Liver (tissue), 8 donors: ENCODE measurements at regions not wholly inside any gene's neighbourhood (a gene's known extent, or its start where the extent isn't known, plus 50 kb on each side); places are given as distances from the start of the nearest gene placed in this dataset.

Experiments
- DNase-seq: peaks from one replicate; pipeline ENCODE4 v3.0.0-alpha.2; 2017; ENCODE audit warnings: low spot score
- H3K27ac ChIP-seq, 2 donors: one replicate each; pipeline ENCODE4 v1.7.0; 2013; ENCODE audit warnings: inconsistent platforms in 2 of 2, low read length in 2 of 2, control low read depth in 1 of 2, low read depth in 1 of 2, mild to moderate bottlenecking in 1 of 2
- H3K27me3 ChIP-seq, 4 donors: one replicate each; pipeline versions ENCODE4 v1.6.1 to v1.7.0; 2013; ENCODE audit warnings: low read length in 3 of 4, inconsistent platforms in 1 of 4, mild to moderate bottlenecking in 1 of 4, moderate library complexity in 1 of 4; ENCODE audit not compliant: control insufficient read depth in 4 of 4, insufficient read depth in 4 of 4
- H3K36me3 ChIP-seq, 4 donors: one replicate each; pipeline versions ENCODE4 v1.6.1 to v1.7.0; 2013; ENCODE audit warnings: low read length in 3 of 4, mild to moderate bottlenecking in 3 of 4, low read depth in 1 of 4, moderate library complexity in 1 of 4; ENCODE audit not compliant: control insufficient read depth in 4 of 4, insufficient read depth in 3 of 4
- H3K4me1 ChIP-seq, 4 donors: one replicate each; pipeline versions ENCODE4 v1.6.1 to v1.7.0; 2013; ENCODE audit warnings: low read length in 3 of 4, mild to moderate bottlenecking in 3 of 4, moderate library complexity in 1 of 4; ENCODE audit not compliant: control insufficient read depth in 4 of 4, insufficient read depth in 4 of 4
- H3K4me3 ChIP-seq, 3 donors: one replicate each; pipeline versions ENCODE4 v1.6.1 to v1.7.0; 2013; ENCODE audit warnings: low read length in 3 of 3, control low read depth in 1 of 3, low read depth in 1 of 3, mild to moderate bottlenecking in 1 of 3
- H3K9ac ChIP-seq, 2 donors: one replicate each; pipeline ENCODE4 v1.7.0; 2013; ENCODE audit warnings: low read length in 2 of 2, mild to moderate bottlenecking in 2 of 2, moderate library complexity in 2 of 2, control low read depth in 1 of 2, low read depth in 1 of 2
- H3K9me3 ChIP-seq, 4 donors: one replicate each; pipeline versions ENCODE4 v1.6.1 to v1.7.0; 2013; ENCODE audit warnings: low read length in 3 of 4; ENCODE audit not compliant: control insufficient read depth in 4 of 4
- ATF3 ChIP-seq: IDR thresholded peaks from 2 replicates; pipeline ENCODE4 v1.6.1; 2016; ENCODE audit warnings: antibody characterized with exemption
- CTCF ChIP-seq: fragments of 150-350 bp; IDR thresholded peaks from 2 replicates; pipeline ENCODE4 v1.5.1; 2017; ENCODE audit warnings: improper control_type of control experiment, low read depth, low read length; ENCODE audit not compliant: missing input control
- EGR1 ChIP-seq, 2 donors: IDR thresholded peaks; 2 replicates each; pipeline ENCODE4 v1.6.1; 2016 to 2018; ENCODE audit warnings: antibody characterized with exemption in 2 of 2, low read depth in 2 of 2
- FOXA1 ChIP-seq: IDR thresholded peaks from 2 replicates; pipeline ENCODE4 v1.6.1; 2016; ENCODE audit warnings: antibody characterized with exemption
- FOXA2 ChIP-seq: IDR thresholded peaks from 2 replicates; pipeline ENCODE4 v1.6.1; 2016; ENCODE audit warnings: antibody characterized with exemption
- GABPA ChIP-seq, 2 donors: IDR thresholded peaks in 1 of 2; conservative IDR thresholded peaks in 1 of 2; 2 replicates each; pipeline ENCODE4 v1.6.1; 2016; ENCODE audit warnings: antibody characterized with exemption in 2 of 2, mild to moderate bottlenecking in 1 of 2, moderate library complexity in 1 of 2
- HNF4A ChIP-seq, 2 donors: conservative IDR thresholded peaks; 2 replicates each; pipeline ENCODE4 v1.6.1; 2016; ENCODE audit warnings: antibody characterized with exemption in 2 of 2, mild to moderate bottlenecking in 2 of 2
- HNF4G ChIP-seq: IDR thresholded peaks from 2 replicates; pipeline ENCODE4 v1.6.1; 2016; ENCODE audit warnings: antibody characterized with exemption
- JUND ChIP-seq, 2 donors: IDR thresholded peaks; 2 replicates each; pipeline ENCODE4 v1.6.1; 2016; ENCODE audit warnings: antibody characterized with exemption in 2 of 2
- MAX ChIP-seq: IDR thresholded peaks from 2 replicates; pipeline ENCODE4 v1.6.1; 2016; ENCODE audit warnings: antibody characterized with exemption
- NR2F2 ChIP-seq: IDR thresholded peaks from 2 replicates; pipeline ENCODE4 v1.6.1; 2016; ENCODE audit warnings: antibody characterized with exemption
- RAD21 ChIP-seq, 2 donors: IDR thresholded peaks; 2 replicates each; pipeline ENCODE4 v1.6.1; 2016; ENCODE audit warnings: antibody characterized with exemption in 2 of 2, mild to moderate bottlenecking in 2 of 2
- REST ChIP-seq: IDR thresholded peaks from 2 replicates; pipeline ENCODE4 v1.6.1; 2016; ENCODE audit warnings: antibody characterized with exemption, mild to moderate bottlenecking
- RXRA ChIP-seq, 2 donors: IDR thresholded peaks; 2 replicates each; pipeline ENCODE4 v1.6.1; 2017 to 2018; ENCODE audit warnings: antibody characterized with exemption in 2 of 2, mild to moderate bottlenecking in 1 of 2
- SP1 ChIP-seq: IDR thresholded peaks from 2 replicates; pipeline ENCODE4 v1.6.1; 2018; ENCODE audit warnings: antibody characterized with exemption, mild to moderate bottlenecking
- TAF1 ChIP-seq: conservative IDR thresholded peaks from 2 replicates; pipeline ENCODE4 v1.6.1; 2016; ENCODE audit warnings: antibody characterized with exemption, mild to moderate bottlenecking
- YY1 ChIP-seq: IDR thresholded peaks from 2 replicates; pipeline ENCODE4 v1.6.1; 2016; ENCODE audit warnings: antibody characterized with exemption, mild to moderate bottlenecking
- ZBTB33 ChIP-seq: IDR thresholded peaks from 2 replicates; pipeline ENCODE4 v1.6.1; 2016; ENCODE audit warnings: antibody characterized with exemption
- WGBS: extraction: QIAGEN DNeasy Blood & Tissue Kit; methylation state at CpG from one replicate; pipeline ENCODE4 v1.1.7; 2013; 5-methylcytosine and 5-hydroxymethylcytosine counted together
- donor health status: healthy.
- donor health status: healthy.
- donor health status: healthy.
- donor health status: healthy.
- donor health status: healthy.

- WGBS = 80% methylated on average over 1 of the region's 1 CpG
- no peaks in the 10 kb centered on the region for H3K9me3 ChIP-seq
- H3K9ac ChIP-seq = no peak overlapping the region
- no peak overlapping the region for H3K27ac ChIP-seq
- no peak for DNase-seq
- no peak overlapping the region for H3K4me3 ChIP-seq
- no peaks in the 10 kb centered on the region for H3K27me3 ChIP-seq
- TF ChIP-seq FOXA1 = no peak
- TF ChIP-seq MAX = no peak
- TF ChIP-seq RAD21 (IDR thresholded peaks at IDR 0.05) = no peak
- no peak for TF ChIP-seq REST
- no peak for TF ChIP-seq FOXA2
- no peak for TF ChIP-seq RXRA (IDR thresholded peaks at IDR 0.05)
- TF ChIP-seq ATF3 = no peak
- no peak for TF ChIP-seq GABPA (IDR thresholded peaks at IDR 0.05 in 1 of 2, conservative IDR thresholded peaks at IDR 0.05 in 1 of 2)
- no peak for TF ChIP-seq HNF4G
- TF ChIP-seq HNF4A (conservative IDR thresholded peaks at IDR 0.05) = no peak
- TF ChIP-seq CTCF = no peak
- TF ChIP-seq SP1 = no peak
- no peak for TF ChIP-seq JUND (IDR thresholded peaks at IDR 0.05)
- TF ChIP-seq NR2F2 = no peak
- TF ChIP-seq EGR1 (IDR thresholded peaks at IDR 0.05; ENCODE audit: low read depth in 2 of 2) = no peak
- no peak for TF ChIP-seq TAF1
- no peak for TF ChIP-seq YY1
- TF ChIP-seq ZBTB33 = no peak
- no peaks in the 10 kb centered on the region for H3K4me1 ChIP-seq
- H3K36me3 ChIP-seq = no peaks in the 10 kb centered on the region
These were observed 710.0 kb downstream of the OTOL1 start for GRCh38 chr3:162206648-162207047.

- TF ChIP-seq NR2F2 (no peak), YY1 (no peak)
- H3K4me3 ChIP-seq = no peak overlapping the region
- no peaks in the 10 kb centered on the region for H3K4me1 ChIP-seq
- no peaks in the 10 kb centered on the region for H3K9me3 ChIP-seq
- no peaks in the 10 kb centered on the region for H3K36me3 ChIP-seq
- peaks cover 0 to under 1% (median 0%) of the 10 kb centered on the region in 4 donors for H3K27me3 ChIP-seq
- H3K27ac ChIP-seq = no peak overlapping the region
- H3K9ac ChIP-seq = no peak overlapping the region
- DNase-seq = no peak
These were observed 714.9 kb downstream of the OTOL1 start for GRCh38 chr3:162211470-162211869.
